Right lobe of liver (tissue), 6 donors: ENCODE measurements at regions not wholly inside any gene's neighbourhood (a gene's known extent, or its start where the extent isn't known, plus 50 kb on each side); places are given as distances from the start of the nearest gene placed in this dataset.

ENCODE experiments used
- ATAC-seq, 4 donors: fragments of 200-7000 bp; cut with Tn5 transposase; one replicate each; pipeline ENCODE4 v1.9.1; 2020; ENCODE audit warnings: mild to moderate bottlenecking in 4 of 4, moderate library complexity in 4 of 4
- DNase-seq, 3 donors: peaks; one replicate each; pipeline ENCODE4 v3.0.0-alpha.2; 2020
- H3K27ac ChIP-seq, 3 donors: fragments of 200-600 bp; one replicate each; pipeline ENCODE4 v1.8.0; 2022
- H3K27me3 ChIP-seq, 2 donors: fragments of 200-600 bp; one replicate each; pipeline ENCODE4 v1.8.0; 2022
- H3K36me3 ChIP-seq, 4 donors: fragments of 200-600 bp; sonication (generic) in 1 of 4; one replicate each; pipeline versions ENCODE4 v1.5.1 to v1.8.0; 2017 to 2022; ENCODE audit warnings: control low read depth in 1 of 4
- H3K4me1 ChIP-seq, 4 donors: fragments of 200-600 bp; sonication (generic) in 1 of 4; one replicate each; pipeline versions ENCODE4 v1.5.1 to v1.8.0; 2017 to 2022; ENCODE audit warnings: control low read depth in 1 of 4
- H3K4me3 ChIP-seq, 3 donors: fragments of 200-600 bp; one replicate each; pipeline ENCODE4 v1.8.0; 2022
- H3K9me3 ChIP-seq, 4 donors: fragments of 200-600 bp; sonication (generic) in 1 of 4; one replicate each; pipeline versions ENCODE4 v1.5.1 to v1.8.0; 2017 to 2022; ENCODE audit warnings: control low read depth in 1 of 4
- CTCF ChIP-seq, 4 donors: fragments of 200-600 bp in 3 of 4; fragments of 450-650 bp in 1 of 4; IDR thresholded peaks; one replicate each; pipeline versions ENCODE4 v1.5.1 to v1.8.0; 2016 to 2022; ENCODE audit warnings: antibody characterized with exemption in 4 of 4, mild to moderate bottlenecking in 2 of 4
- POLR2A ChIP-seq: fragments of 450-650 bp; IDR thresholded peaks from one replicate; pipeline ENCODE4 v1.6.1; 2017; ENCODE audit warnings: antibody characterized with exemption, mild to moderate bottlenecking
- WGBS: methylation state at CpG from one replicate; pipeline ENCODE4 v1.1.6; 2018; ENCODE audit warnings: low coverage, low lambda C conversion rate; ENCODE audit not compliant: insufficient coverage; ENCODE audit errors: missing lambda C conversion rate; 5-methylcytosine and 5-hydroxymethylcytosine counted together
- intact Hi-C, 2 donors: fragments of 100-400 bp; cut with DNase I; formaldehyde crosslinking; loops; one replicate each; pipeline versions ENCODE4 v1.11.2 to v1.14.1; 2022
- donor health status: DM: no; HTN: yes; CAD: no.
- donor health status: DM: no; HTN: no; CAD: no.
- donor health status: DM: no; HTN: no; CAD: no.
- donor health status: DM: no; HTN: yes; CAD: no.
- donor health status: DM: no; HTN: yes; CAD: no.

DNA sequence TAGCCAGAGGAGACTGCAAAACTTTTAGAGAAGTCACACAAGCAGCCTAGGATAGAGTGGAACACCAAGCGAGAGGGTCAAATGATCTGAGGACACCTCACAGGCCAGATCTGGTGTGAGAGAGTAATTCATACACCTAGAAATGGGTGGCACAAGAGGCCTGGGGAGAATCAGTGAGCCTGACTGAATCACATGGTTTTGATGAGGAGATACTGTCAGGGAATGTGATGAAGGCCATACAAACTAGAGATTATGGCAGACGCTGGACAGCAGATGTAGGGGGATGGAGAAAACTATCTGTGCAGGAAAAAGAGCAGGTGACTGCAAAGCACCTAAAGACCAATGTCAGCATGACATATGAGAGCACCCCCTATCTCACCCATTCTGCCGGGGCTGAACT, 105.0 kb upstream of the TTC14 start:
- no peaks in the 10 kb centered on the region for H3K36me3 ChIP-seq
- no peak for TF ChIP-seq POLR2A
- WGBS = 35% methylated on average over 3 of the region's 3 CpGs
- no peak overlapping the region for H3K27ac ChIP-seq
- no peak for ATAC-seq
- no peak overlapping the region for H3K4me3 ChIP-seq
- no peaks in the 10 kb centered on the region for H3K9me3 ChIP-seq
- intact Hi-C loops = no loop called here
- no peak for DNase-seq
- no peaks in the 10 kb centered on the region for H3K4me1 ChIP-seq
- no peaks in the 10 kb centered on the region for H3K27me3 ChIP-seq

GRCh38 chr3:180516368-180516767, 85.6 kb upstream of the TTC14 start:
- Histone ChIP-seq H3K4me1 (no peaks in the 10 kb centered on the region), H3K27me3 (no peaks in the 10 kb centered on the region), H3K4me3 (no peak overlapping the region), H3K36me3 (no peaks in the 10 kb centered on the region), H3K27ac (no peak overlapping the region), H3K9me3 (no peaks in the 10 kb centered on the region)
- ATAC-seq (peak in 1 of 4 donors; percentile 21), DNase-seq (no peak)
- TF ChIP-seq CTCF (IDR thresholded peaks at IDR 0.05) = no peak
- no peak for TF ChIP-seq POLR2A
- 33% methylated on average over 1 of the region's 2 CpGs for WGBS
- intact Hi-C loops = no loop called here

GRCh38 chr3:180523040-180523439, 78.9 kb upstream of the TTC14 start:
- no peak for TF ChIP-seq POLR2A
- TF ChIP-seq CTCF (IDR thresholded peaks at IDR 0.05) = no peak
- Histone ChIP-seq H3K36me3 (no peaks in the 10 kb centered on the region), H3K27me3 (no peaks in the 10 kb centered on the region), H3K4me1 (no peaks in the 10 kb centered on the region), H3K9me3 (no peaks in the 10 kb centered on the region), H3K4me3 (no peak overlapping the region), H3K27ac (no peak overlapping the region)
- ATAC-seq (no peak), DNase-seq (no peak)
- WGBS = 64% methylated on average over 3 of the region's 3 CpGs
- intact Hi-C loops = no loop called here

GRCh38 chr3:180528843-180529242, 73.1 kb upstream of the TTC14 start:
- no peak for DNase-seq
- Histone ChIP-seq H3K9me3 (no peaks in the 10 kb centered on the region), H3K27ac (no peak overlapping the region), H3K36me3 (no peaks in the 10 kb centered on the region), H3K27me3 (no peaks in the 10 kb centered on the region), H3K4me1 (no peaks in the 10 kb centered on the region), H3K4me3 (no peak overlapping the region)
- ATAC-seq = no peak
- intact Hi-C loops = no loop called here
- TF ChIP-seq CTCF (IDR thresholded peaks at IDR 0.05) (no peak), POLR2A (no peak)
- 57% methylated on average over 1 of the region's 1 CpG for WGBS

DNA sequence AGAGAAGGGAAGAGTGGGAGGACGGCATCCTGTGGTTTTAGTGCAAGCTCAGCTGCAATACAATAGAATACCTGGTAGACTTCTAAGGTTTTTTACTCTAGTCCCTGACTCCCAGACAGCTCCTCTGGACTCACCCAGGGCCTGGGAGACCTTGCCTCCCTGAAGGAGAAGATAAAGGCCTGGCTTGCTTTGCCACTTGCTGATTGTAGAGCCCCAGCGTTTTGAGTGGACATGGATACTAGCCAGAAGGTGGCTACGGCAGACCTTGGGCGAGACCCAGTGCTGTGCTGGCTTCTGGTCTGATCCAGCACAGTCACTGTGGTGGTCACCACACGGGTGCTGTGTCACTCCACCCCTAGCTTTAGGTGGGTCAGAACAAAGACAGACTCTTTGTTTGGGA, 72.2 kb upstream of the TTC14 start:
- H3K4me1 ChIP-seq = no peaks in the 10 kb centered on the region
- intact Hi-C loops = no loop called here
- H3K27me3 ChIP-seq = no peaks in the 10 kb centered on the region
- H3K9me3 ChIP-seq = no peaks in the 10 kb centered on the region
- 60% methylated on average over 4 of the region's 5 CpGs for WGBS
- no peak overlapping the region for H3K27ac ChIP-seq
- no peaks in the 10 kb centered on the region for H3K36me3 ChIP-seq
- no peak overlapping the region for H3K4me3 ChIP-seq
- TF ChIP-seq POLR2A (no peak), CTCF (IDR thresholded peaks at IDR 0.05) (no peak)
- ATAC-seq (no peak), DNase-seq (no peak)
